ENCODE measurements at regions not wholly inside any gene's neighbourhood (a gene's known extent, or its start where the extent isn't known, plus 50 kb on each side); places are given as distances from the start of the nearest gene placed in this dataset.

DNA sequence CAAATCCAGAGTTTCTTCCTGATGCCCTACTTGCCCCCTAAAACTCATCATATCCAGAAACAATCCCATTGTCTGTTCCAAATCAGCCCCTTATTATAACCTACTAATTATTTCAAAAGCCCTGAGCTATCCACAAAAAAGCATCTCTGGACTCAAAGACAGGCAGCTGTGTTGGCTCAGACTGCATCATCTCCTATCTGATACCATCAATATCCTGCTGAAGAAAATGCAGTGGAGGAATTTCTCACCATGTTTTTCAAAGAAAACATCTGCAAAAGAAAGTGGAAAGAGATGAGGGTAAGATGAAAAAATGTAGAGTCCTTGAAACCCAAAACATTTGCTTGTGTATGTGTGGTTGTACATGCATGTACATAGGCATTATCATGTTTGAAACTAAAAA is 153.0 kb upstream of the DEFB112 start:
- intact Hi-C loops (cut with DNase I) = no loop called here
- Histone ChIP-seq H3K9me3 (no peaks in the 10 kb centered on the region), H3K4me1 (no peaks in the 10 kb centered on the region), H3K36me3 (replicated peaks in 1 of 2; ENCODE audit: insufficient read depth in 1 of 2, low read depth in 2 of 2) (no peaks in the 10 kb centered on the region), H3K4me3 (no peak overlapping the region), H3K27me3 (no peaks in the 10 kb centered on the region), H3K27ac (no peak overlapping the region)
- DNase-seq = no peak
- no peak for ATAC-seq
- TF ChIP-seq POLR2A (IDR thresholded peaks at IDR 0.05) (no peak), CTCF (IDR thresholded peaks at IDR 0.05) (no peak)

- no peaks in the 10 kb centered on the region for H3K27me3 ChIP-seq
- H3K36me3 ChIP-seq (replicated peaks in 1 of 2; ENCODE audit: insufficient read depth in 1 of 2, low read depth in 2 of 2) = no peaks in the 10 kb centered on the region
- H3K4me1 ChIP-seq = no peaks in the 10 kb centered on the region
- intact Hi-C loops (cut with DNase I) = no loop called here
- TF ChIP-seq POLR2A (IDR thresholded peaks at IDR 0.05) = no peak
- TF ChIP-seq CTCF (IDR thresholded peaks at IDR 0.05) = no peak
- no peaks in the 10 kb centered on the region for H3K9me3 ChIP-seq
- H3K27ac ChIP-seq = no peak overlapping the region
- ATAC-seq (no peak), DNase-seq (no peak)
- WGBS, 2 donors = 84 to 90% methylated on average over 1 of the region's 1 CpG
- no peak overlapping the region for H3K4me3 ChIP-seq
These were observed 161.9 kb upstream of the DEFB112 start for GRCh38 chr6:50211582-50211981.

GRCh38 chr6:50213146-50213545 is 163.4 kb upstream of the DEFB112 start:
- intact Hi-C loops (cut with DNase I) = no loop called here
- ATAC-seq (no peak), DNase-seq (no peak)
- no peak for TF ChIP-seq CTCF (IDR thresholded peaks at IDR 0.05)
- no peak for TF ChIP-seq POLR2A (IDR thresholded peaks at IDR 0.05)
- H3K27me3 ChIP-seq = no peaks in the 10 kb centered on the region
- H3K36me3 ChIP-seq (replicated peaks in 1 of 2; ENCODE audit: insufficient read depth in 1 of 2, low read depth in 2 of 2) = no peaks in the 10 kb centered on the region
- H3K9me3 ChIP-seq = no peaks in the 10 kb centered on the region
- no peak overlapping the region for H3K27ac ChIP-seq
- H3K4me3 ChIP-seq = no peak overlapping the region
- no peaks in the 10 kb centered on the region for H3K4me1 ChIP-seq
- 3 to 10% methylated on average over 1 of the region's 1 CpG for WGBS, 2 donors

- Histone ChIP-seq H3K36me3 (replicated peaks in 1 of 2; ENCODE audit: insufficient read depth in 1 of 2, low read depth in 2 of 2) (no peaks in the 10 kb centered on the region), H3K9me3 (no peaks in the 10 kb centered on the region), H3K27ac (no peak overlapping the region), H3K27me3 (no peaks in the 10 kb centered on the region), H3K4me1 (no peaks in the 10 kb centered on the region), H3K4me3 (no peak overlapping the region)
- whole genome bisulfite sequencing, 2 donors = 28 to 34% methylated on average over 2 of the region's 2 CpGs
- intact Hi-C loops (cut with DNase I) = no loop called here
- no peak for TF ChIP-seq POLR2A (IDR thresholded peaks at IDR 0.05)
- TF ChIP-seq CTCF (IDR thresholded peaks at IDR 0.05) = no peak
- DNase-seq = no peak
- no peak for ATAC-seq
These were observed 165.2 kb upstream of the DEFB112 start for GRCh38 chr6:50214937-50215336.

DNA sequence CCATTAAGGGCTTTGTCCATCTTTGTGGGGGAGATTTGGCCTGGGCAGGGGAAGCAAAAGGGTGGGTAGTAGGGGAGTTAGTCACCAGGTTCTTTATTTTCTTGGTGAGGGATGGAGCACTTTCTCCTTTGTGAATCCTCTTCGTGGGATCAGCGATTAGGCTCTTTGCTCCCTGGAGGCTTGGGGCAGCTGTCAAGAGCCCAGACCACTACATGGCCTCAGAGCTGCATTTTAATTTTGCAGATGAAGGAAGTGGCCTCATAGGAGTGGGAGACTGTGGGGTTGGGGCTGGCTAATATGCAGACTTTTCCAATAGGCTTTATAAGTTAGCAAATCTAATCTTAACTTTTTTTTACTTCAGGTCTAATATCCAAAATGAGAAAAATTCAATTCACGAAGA is 168.1 kb upstream of the DEFB112 start:
- ATAC-seq = no peak
- no peaks in the 10 kb centered on the region for H3K9me3 ChIP-seq
- no peak overlapping the region for H3K27ac ChIP-seq
- no peak for DNase-seq
- no peak for TF ChIP-seq POLR2A (IDR thresholded peaks at IDR 0.05)
- no peak for TF ChIP-seq CTCF (IDR thresholded peaks at IDR 0.05)
- no peaks in the 10 kb centered on the region for H3K4me1 ChIP-seq
- no peaks in the 10 kb centered on the region for H3K36me3 ChIP-seq (replicated peaks in 1 of 2; ENCODE audit: insufficient read depth in 1 of 2, low read depth in 2 of 2)
- intact Hi-C loops (cut with DNase I) = no loop called here
- no peaks in the 10 kb centered on the region for H3K27me3 ChIP-seq
- H3K4me3 ChIP-seq = no peak overlapping the region
- 50 to 56% methylated on average over 3 of the region's 3 CpGs for WGBS, 2 donors

Data from body of pancreas (tissue), 4 donors.